Karpas-422 (cell line): ENCODE measurements at regions not wholly inside any gene's neighbourhood (a gene's known extent, or its start where the extent isn't known, plus 50 kb on each side); places are given as distances from the start of the nearest gene placed in this dataset.

Experiments
- DNase-seq: peaks from one replicate; pipeline ENCODE4 v3.0.0-alpha.2; 2015
- H2AFZ ChIP-seq: fragments of 200-600 bp; sonication (generic); 2 replicates; pipeline ENCODE4 v1.6.1; 2014; ENCODE audit warnings: antibody characterized with exemption, low read length, mixed read lengths
- H3K27ac ChIP-seq: fragments of 200-600 bp; sonication (generic); 2 replicates; pipeline ENCODE4 v1.5.1; 2014; ENCODE audit warnings: mild to moderate bottlenecking, low read length, moderate library complexity
- H3K27me3 ChIP-seq: fragments of 200-600 bp; sonication (generic); 2 replicates; pipeline ENCODE4 v1.6.1; 2014; ENCODE audit warnings: low read length, mixed read lengths
- H3K36me3 ChIP-seq: fragments of 200-600 bp; sonication (generic); 2 replicates; pipeline ENCODE4 v1.6.1; 2014; ENCODE audit warnings: low read length, mixed read lengths; ENCODE audit not compliant: insufficient read depth
- H3K4me1 ChIP-seq: fragments of 200-600 bp; sonication (generic); 2 replicates; pipeline ENCODE4 v1.6.1; 2014; ENCODE audit warnings: mild to moderate bottlenecking, low read length, mixed read lengths
- H3K4me2 ChIP-seq: fragments of 200-600 bp; sonication (generic); 2 replicates; pipeline ENCODE4 v1.6.1; 2014; ENCODE audit warnings: low read length, low read depth, mild to moderate bottlenecking; ENCODE audit not compliant: poor library complexity, severe bottlenecking
- H3K4me3 ChIP-seq: fragments of 200-600 bp; sonication (generic); 2 replicates; pipeline ENCODE4 v1.5.1; 2014; ENCODE audit warnings: mild to moderate bottlenecking, antibody characterized with exemption, low read length, mixed read lengths
- H3K79me2 ChIP-seq: fragments of 200-600 bp; sonication (generic); 2 replicates; pipeline ENCODE4 v1.6.1; 2014; ENCODE audit warnings: mild to moderate bottlenecking, low read length, mixed read lengths
- H3K9ac ChIP-seq: fragments of 200-600 bp; sonication (generic); 2 replicates; pipeline ENCODE4 v1.6.0; 2014; ENCODE audit warnings: low read length
- H3K9me2 ChIP-seq: fragments of 200-600 bp; sonication (generic), shearing (Covaris generic); replicated peaks from 2 replicates; pipeline ENCODE4 v1.6.0; 2014; ENCODE audit warnings: mild to moderate bottlenecking, low read length, moderate library complexity; ENCODE audit not compliant: insufficient read depth
- H3K9me3 ChIP-seq: fragments of 300-700, 200-600 bp; sonication (generic); 2 replicates; pipeline ENCODE4 v1.6.1; 2014; ENCODE audit warnings: low read length, mixed read lengths
- H4K20me1 ChIP-seq: fragments of 200-600 bp; sonication (generic); 2 replicates; pipeline ENCODE4 v1.6.1; 2014; ENCODE audit warnings: mild to moderate bottlenecking, antibody characterized with exemption, low read length, low read depth; ENCODE audit not compliant: insufficient read depth

GRCh38 chr16:60704726-60705125 is 1331.5 kb downstream of the CDH8 start:
- DNase-seq: no peak
- H3K9ac ChIP-seq: no peak overlapping the region
- no peak overlapping the region for H3K4me3 ChIP-seq
- H2AFZ ChIP-seq: no peak overlapping the region
- peaks cover 3% of the 10 kb centered on the region; the same call in 1 of the 2 replicates for H3K9me3 ChIP-seq
- H3K4me1 ChIP-seq: no peaks in the 10 kb centered on the region
- no peaks in the 10 kb centered on the region for H3K27me3 ChIP-seq
- H4K20me1 ChIP-seq: no peaks in the 10 kb centered on the region
- H3K9me2 ChIP-seq: no peaks in the 10 kb centered on the region
- no peak overlapping the region for H3K27ac ChIP-seq
- H3K4me2 ChIP-seq: no peak overlapping the region
- no peaks in the 10 kb centered on the region for H3K79me2 ChIP-seq
- no peaks in the 10 kb centered on the region for H3K36me3 ChIP-seq

- Histone ChIP-seq H3K36me3 (no peaks in the 10 kb centered on the region), H4K20me1 (no peaks in the 10 kb centered on the region)
- DNase-seq: no peak
Observed at GRCh38 chr16:60703096-60703495, 1333.1 kb downstream of the CDH8 start.

GRCh38 chr16:60686824-60687223 is 1349.4 kb downstream of the CDH8 start:
- no peaks in the 10 kb centered on the region for H3K4me1 ChIP-seq
- H2AFZ ChIP-seq: no peak overlapping the region
- peaks cover 28% of the 10 kb centered on the region; the same call in 1 of the 2 replicates for H3K9me3 ChIP-seq
- H3K36me3 ChIP-seq: no peaks in the 10 kb centered on the region
- no peak overlapping the region for H3K4me3 ChIP-seq
- no peaks in the 10 kb centered on the region for H3K27me3 ChIP-seq
- H3K9ac ChIP-seq: no peak overlapping the region
- H3K27ac ChIP-seq: no peak overlapping the region
- H3K9me2 ChIP-seq: no peaks in the 10 kb centered on the region
- no peaks in the 10 kb centered on the region for H3K79me2 ChIP-seq
- no peaks in the 10 kb centered on the region for H4K20me1 ChIP-seq
- no peak overlapping the region for H3K4me2 ChIP-seq
- no peak for DNase-seq

More at GRCh38 chr16:60703096-60703495, 1333.1 kb downstream of the CDH8 start:
- no peak overlapping the region for H3K4me3 ChIP-seq
- no peak overlapping the region for H3K27ac ChIP-seq
- peaks cover 3% of the 10 kb centered on the region; the same call in 1 of the 2 replicates for H3K9me3 ChIP-seq
- no peak overlapping the region for H3K9ac ChIP-seq
- no peak overlapping the region for H3K4me2 ChIP-seq
- H3K27me3 ChIP-seq: no peaks in the 10 kb centered on the region
- H3K79me2 ChIP-seq: no peaks in the 10 kb centered on the region
- no peaks in the 10 kb centered on the region for H3K4me1 ChIP-seq
- H2AFZ ChIP-seq: no peak overlapping the region
- no peaks in the 10 kb centered on the region for H3K9me2 ChIP-seq

- Histone ChIP-seq H3K4me2 (no peak overlapping the region), H3K79me2 (no peaks in the 10 kb centered on the region), H3K9me3 (peaks cover 30% of the 10 kb centered on the region; the same call in 1 of the 2 replicates), H3K36me3 (no peaks in the 10 kb centered on the region), H3K9ac (no peak overlapping the region), H3K4me3 (no peak overlapping the region), H3K9me2 (no peaks in the 10 kb centered on the region), H3K4me1 (no peaks in the 10 kb centered on the region), H3K27ac (no peak overlapping the region), H3K27me3 (no peaks in the 10 kb centered on the region), H2AFZ (no peak overlapping the region), H4K20me1 (no peaks in the 10 kb centered on the region)
- DNase-seq: no peak
Observed at GRCh38 chr16:60684002-60684401, 1352.2 kb downstream of the CDH8 start.

GRCh38 chr16:60682219-60682618 is 1354.0 kb downstream of the CDH8 start:
- H3K4me2 ChIP-seq: no peak overlapping the region

GRCh38 chr16:60681043-60681442 is 1355.2 kb downstream of the CDH8 start:
- H3K27ac ChIP-seq: no peak overlapping the region
- DNase-seq: no peak
- H3K4me2 ChIP-seq: no peak overlapping the region
- H3K9me3 ChIP-seq: peaks cover 36% of the 10 kb centered on the region; the same call in 1 of the 2 replicates
- no peaks in the 10 kb centered on the region for H4K20me1 ChIP-seq
- no peak overlapping the region for H3K4me3 ChIP-seq
- H3K4me1 ChIP-seq: no peaks in the 10 kb centered on the region
- H3K9ac ChIP-seq: no peak overlapping the region
- H3K9me2 ChIP-seq: no peaks in the 10 kb centered on the region
- no peaks in the 10 kb centered on the region for H3K79me2 ChIP-seq
- no peaks in the 10 kb centered on the region for H3K27me3 ChIP-seq
- H3K36me3 ChIP-seq: no peaks in the 10 kb centered on the region
- no peak overlapping the region for H2AFZ ChIP-seq

More at GRCh38 chr16:60682219-60682618, 1354.0 kb downstream of the CDH8 start:
- no peaks in the 10 kb centered on the region for H3K79me2 ChIP-seq
- H3K27ac ChIP-seq: no peak overlapping the region
- H4K20me1 ChIP-seq: no peaks in the 10 kb centered on the region
- no peaks in the 10 kb centered on the region for H3K36me3 ChIP-seq
- H2AFZ ChIP-seq: no peak overlapping the region
- no peak overlapping the region; the same call in 1 of the 2 replicates for H3K4me3 ChIP-seq
- no peaks in the 10 kb centered on the region for H3K4me1 ChIP-seq
- H3K9me3 ChIP-seq: peaks cover 38% of the 10 kb centered on the region; the same call in 1 of the 2 replicates
- no peak for DNase-seq
- no peaks in the 10 kb centered on the region for H3K27me3 ChIP-seq
- no peak overlapping the region for H3K9ac ChIP-seq
- H3K9me2 ChIP-seq: no peaks in the 10 kb centered on the region

- Histone ChIP-seq H3K9ac (no peak overlapping the region), H3K79me2 (no peaks in the 10 kb centered on the region), H2AFZ (no peak overlapping the region), H4K20me1 (no peaks in the 10 kb centered on the region), H3K4me3 (no peak overlapping the region), H3K4me1 (no peaks in the 10 kb centered on the region), H3K9me2 (no peaks in the 10 kb centered on the region), H3K27me3 (no peaks in the 10 kb centered on the region), H3K27ac (no peak overlapping the region), H3K4me2 (no peak overlapping the region), H3K36me3 (no peaks in the 10 kb centered on the region), H3K9me3 (peaks cover 22% of the 10 kb centered on the region)
- no peak for DNase-seq
Observed at GRCh38 chr16:60675022-60675421, 1361.2 kb downstream of the CDH8 start.

- Histone ChIP-seq H4K20me1 (no peaks in the 10 kb centered on the region), H3K4me3 (no peak overlapping the region)
Observed at GRCh38 chr16:60674241-60674640, 1362.0 kb downstream of the CDH8 start.

More at GRCh38 chr16:60674241-60674640, 1362.0 kb downstream of the CDH8 start:
- no peaks in the 10 kb centered on the region for H3K36me3 ChIP-seq
- H3K4me1 ChIP-seq: no peaks in the 10 kb centered on the region
- no peak overlapping the region for H2AFZ ChIP-seq
- H3K4me2 ChIP-seq: no peak overlapping the region
- no peak overlapping the region for H3K27ac ChIP-seq
- H3K9me2 ChIP-seq: no peaks in the 10 kb centered on the region
- no peaks in the 10 kb centered on the region for H3K79me2 ChIP-seq
- peaks cover 22% of the 10 kb centered on the region for H3K9me3 ChIP-seq
- no peak for DNase-seq
- no peak overlapping the region for H3K9ac ChIP-seq
- H3K27me3 ChIP-seq: no peaks in the 10 kb centered on the region
